ENCODE measurements at regions not wholly inside any gene's neighbourhood (a gene's known extent, or its start where the extent isn't known, plus 50 kb on each side); places are given as distances from the start of the nearest gene placed in this dataset.
"Not testable (repeated sequence)": the region's sequence is repeated elsewhere in the genome, so short reads cannot be mapped to it uniquely, and the experiment has no call there.

DNA sequence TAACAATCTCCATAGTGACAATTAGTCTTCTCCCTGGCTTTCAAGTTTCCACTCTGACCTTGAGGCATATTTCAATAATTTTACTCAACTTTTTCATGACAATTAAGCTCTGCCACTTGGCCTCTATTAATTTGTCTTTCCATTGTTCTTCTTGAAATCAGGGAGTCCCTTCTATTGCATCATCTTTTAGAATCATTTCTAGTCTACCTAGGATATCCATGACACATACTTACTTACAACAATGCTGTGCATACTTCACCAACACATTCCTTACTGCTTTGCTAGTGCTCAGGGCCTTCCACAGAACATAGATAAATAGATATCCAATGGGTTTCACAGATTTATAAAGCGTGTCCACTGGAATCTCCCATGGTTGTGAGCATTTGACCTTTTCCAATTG is 331.5 kb upstream of the LRP1B start:
- no peak for DNase-seq

DNA sequence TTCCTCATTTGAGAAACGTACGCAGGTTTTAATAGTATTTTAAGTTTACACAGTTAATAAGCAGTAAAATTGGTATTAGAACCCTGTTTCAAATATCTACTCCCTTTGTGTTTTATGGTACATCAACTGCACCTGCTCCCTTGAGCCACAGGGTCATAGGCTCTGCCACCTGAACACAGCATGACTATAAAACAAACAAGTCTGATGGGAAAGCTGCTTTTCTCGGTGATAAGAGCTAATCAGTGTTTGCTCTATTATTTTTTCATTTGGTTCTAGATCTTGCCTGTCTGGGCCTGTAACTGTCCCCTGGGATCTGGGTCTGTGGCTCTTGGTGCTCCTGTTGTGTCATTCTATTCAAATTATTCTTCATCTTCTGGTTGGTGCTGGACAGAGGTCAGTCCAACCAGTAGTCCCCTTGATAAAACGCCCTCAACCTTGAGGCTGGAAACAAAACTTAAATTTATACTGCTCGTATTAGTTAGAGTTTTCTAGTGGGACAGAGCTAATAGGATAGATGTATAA is 314.8 kb upstream of the LRP1B start:
- no peak for DNase-seq

- DNase-seq: no peak
These were observed 314.2 kb upstream of the LRP1B start for GRCh38 chr2:142445023-142445422.

DNA sequence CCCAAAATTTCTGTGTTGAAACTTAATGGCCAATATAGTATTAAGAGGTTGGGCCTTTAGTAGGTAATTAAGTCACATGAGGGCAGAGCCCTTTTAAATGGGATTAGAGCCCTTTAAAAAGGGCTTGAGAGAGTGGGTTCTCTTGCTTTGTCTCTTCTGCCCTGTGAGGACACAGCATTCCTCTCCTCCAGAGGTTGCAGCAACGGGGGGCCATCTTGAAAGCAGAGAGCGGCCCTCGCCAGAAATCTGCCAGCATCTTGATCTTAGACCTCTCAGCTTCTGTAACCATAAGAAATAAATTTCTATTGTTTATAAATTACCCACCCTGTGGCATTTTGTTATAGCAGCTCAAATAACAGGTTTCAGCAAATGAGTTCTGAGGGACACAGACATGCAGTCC is 305.0 kb upstream of the LRP1B start:
- no peak for DNase-seq

- no peak for DNase-seq
These were observed 295.2 kb upstream of the LRP1B start for GRCh38 chr2:142426064-142426463.

DNA sequence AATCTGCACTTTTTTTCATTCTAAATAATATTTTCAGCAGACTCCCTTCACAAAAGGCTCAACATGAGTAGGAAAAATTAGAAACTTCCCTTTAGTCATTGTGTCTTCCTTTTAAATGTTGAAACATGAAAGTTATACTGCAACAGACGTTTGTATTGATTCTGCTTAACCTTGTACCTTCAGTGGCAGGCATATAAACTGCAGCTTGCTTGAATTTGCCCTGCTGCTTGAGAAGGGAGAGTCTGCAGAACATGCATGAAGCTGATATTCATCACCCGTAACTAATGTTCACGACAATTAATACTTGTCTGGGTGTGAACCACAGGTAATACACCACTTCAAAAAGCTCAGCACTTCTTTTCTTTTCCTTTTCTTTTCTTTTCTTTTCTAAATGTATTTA is 294.7 kb upstream of the LRP1B start:
- DNase-seq: no peak

DNA sequence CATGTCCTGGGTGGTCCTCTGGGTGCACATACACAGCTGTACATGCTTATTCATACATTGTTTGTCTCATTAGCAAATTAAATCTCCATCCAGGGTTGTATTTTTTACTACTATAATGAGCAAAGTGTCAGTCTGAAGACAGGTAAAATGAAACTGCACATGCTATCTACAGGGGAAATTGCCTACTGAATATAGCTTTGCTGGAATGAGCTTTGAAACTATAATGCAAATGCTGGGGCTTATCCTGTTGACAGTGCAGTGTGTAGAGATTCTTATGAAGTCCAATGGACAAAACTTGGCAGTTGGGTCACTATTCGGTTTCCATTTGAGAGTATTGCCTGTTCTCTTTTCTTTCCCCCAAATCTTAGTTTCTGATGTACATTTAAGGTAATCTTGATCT is 292.8 kb upstream of the LRP1B start:
- no peak for DNase-seq

GRCh38 chr2:142422769-142423168 is 292.0 kb upstream of the LRP1B start:
- DNase-seq: no peak

GRCh38 chr2:142422041-142422440 is 291.2 kb upstream of the LRP1B start:
- DNase-seq: no peak

GRCh38 chr2:142418699-142419098 is 287.9 kb upstream of the LRP1B start:
- DNase-seq: not testable (repeated sequence)

DNA sequence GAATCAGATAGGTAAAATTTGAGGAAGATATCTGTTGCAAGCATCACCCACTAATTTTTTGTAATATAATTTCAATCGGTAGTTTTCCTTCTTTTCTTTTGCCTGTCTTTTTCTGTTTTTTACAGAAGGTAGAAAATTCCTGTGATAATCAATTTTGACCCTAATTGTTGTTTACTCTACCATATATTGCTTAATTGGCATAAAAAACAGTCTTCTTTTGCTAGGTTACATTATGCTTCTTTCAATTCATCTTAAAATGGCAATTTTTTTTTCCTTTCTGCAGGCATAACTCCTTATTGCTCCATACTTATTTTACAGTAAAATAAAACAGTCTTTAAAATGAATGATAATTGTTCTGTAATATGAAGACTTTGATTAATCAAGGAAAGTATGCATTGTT is 286.2 kb upstream of the LRP1B start:
- no peak for DNase-seq

DNA sequence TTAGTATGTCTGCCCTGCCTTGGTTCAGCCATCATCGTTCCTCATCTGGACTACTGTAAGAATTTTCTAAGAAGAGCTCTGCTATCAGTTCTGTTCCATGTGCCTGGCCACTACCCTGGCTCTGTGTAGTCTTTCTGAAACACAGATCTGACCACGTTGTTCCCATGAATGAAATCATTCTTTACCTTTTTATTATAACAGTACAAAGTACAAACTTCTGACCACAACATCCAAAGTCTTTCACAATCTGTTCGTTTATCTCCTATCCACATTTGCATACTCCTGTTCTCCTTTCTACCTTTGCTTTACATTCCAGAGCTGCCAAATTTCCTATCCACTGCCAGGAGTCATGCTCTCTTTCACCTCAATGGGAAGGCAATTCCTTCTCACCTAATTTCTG is 284.6 kb upstream of the LRP1B start:
- no peak for DNase-seq

GRCh38 chr2:142398212-142398611 is 267.4 kb upstream of the LRP1B start:
- no peak for DNase-seq

- DNase-seq: no peak
These were observed 264.5 kb upstream of the LRP1B start for GRCh38 chr2:142395291-142395690.

DNA sequence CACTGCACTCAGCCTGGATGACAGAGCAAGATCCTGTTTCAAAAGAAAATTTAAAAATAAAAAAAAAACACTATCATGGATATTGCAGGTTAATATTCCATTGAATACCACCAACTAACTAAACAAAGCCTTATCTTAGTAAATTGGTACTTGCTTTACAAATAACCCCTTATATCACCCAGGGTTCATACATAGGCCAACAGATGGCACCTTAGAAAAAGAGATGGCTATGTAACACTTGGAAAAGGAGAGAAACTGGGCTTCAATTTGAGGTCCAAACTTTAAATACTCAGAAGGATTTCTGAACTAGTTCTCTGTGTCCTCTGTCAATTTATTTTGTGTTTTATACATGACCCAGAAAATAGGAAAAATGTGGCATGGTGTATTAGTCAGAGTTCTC is 249.6 kb upstream of the LRP1B start:
- no peak for DNase-seq

DNA sequence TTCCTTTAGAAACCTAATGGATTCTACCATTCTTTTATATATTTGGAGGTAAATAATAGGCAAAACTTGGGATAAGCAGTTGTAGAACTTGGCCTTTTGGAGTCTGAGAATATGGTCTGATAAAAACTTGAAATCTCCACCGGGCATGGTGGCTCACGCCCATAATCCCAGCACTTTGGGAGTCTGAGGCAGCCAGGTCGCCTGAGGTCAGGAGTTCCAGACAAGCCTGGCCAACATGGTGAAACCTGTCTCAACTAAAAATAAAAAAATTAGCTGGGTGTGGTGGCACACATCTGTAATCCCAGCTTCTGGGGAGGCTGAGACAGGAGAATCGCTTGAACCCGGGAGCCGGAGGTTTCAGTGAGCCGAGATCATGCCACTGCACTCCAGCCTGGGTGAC is 231.3 kb upstream of the LRP1B start:
- DNase-seq: not testable (repeated sequence)

- DNase-seq: no peak
These were observed 216.9 kb upstream of the LRP1B start for GRCh38 chr2:142347751-142348150.

- no peak for DNase-seq
These were observed 208.4 kb upstream of the LRP1B start for GRCh38 chr2:142339261-142339660.

GRCh38 chr2:142332196-142332595 is 201.4 kb upstream of the LRP1B start:
- DNase-seq: no peak

DNA sequence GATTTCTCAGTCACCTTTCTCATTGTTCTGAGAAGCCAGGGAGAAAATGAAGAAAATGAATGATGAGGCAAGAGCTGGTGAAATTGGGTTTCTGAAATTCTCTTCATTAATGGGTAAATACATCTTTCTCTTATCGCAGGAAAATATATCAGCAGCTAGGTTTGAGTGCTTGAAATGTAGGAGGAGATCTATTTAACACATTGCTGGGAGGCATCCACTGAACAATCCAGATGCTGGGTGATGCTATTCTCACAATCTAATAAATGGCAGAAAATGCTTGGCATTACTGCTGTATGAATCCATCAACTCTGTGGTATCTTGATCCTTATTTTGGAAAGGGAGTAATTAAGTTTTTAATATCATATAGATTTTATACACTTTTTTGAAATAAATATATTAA is 199.6 kb upstream of the LRP1B start:
- DNase-seq: no peak

GRCh38 chr2:142325870-142326269 is 195.1 kb upstream of the LRP1B start:
- no peak for DNase-seq

GRCh38 chr2:142323206-142323605 is 192.4 kb upstream of the LRP1B start:
- DNase-seq: no peak

GRCh38 chr2:142321706-142322280 is 191.0 kb upstream of the LRP1B start:
- no peak for DNase-seq

DNA sequence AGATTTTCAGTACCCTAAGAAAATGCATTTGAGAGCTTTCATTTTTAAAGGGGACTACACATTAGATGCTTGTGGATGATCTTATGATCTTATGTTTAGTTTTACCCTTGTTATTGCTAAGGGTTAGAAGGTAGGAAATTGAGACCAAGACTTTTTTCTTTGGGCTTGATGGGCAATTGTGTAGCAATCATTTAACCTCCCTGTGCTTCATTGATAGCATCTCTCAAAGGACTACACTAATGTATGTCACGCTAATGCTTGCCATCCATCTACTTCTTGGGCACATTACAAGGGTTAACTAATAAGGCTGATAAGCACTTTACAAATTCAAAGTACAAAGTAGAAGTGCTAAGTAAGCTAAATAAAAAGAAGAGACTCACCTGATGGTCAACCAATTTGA is 189.3 kb upstream of the LRP1B start:
- no peak for DNase-seq

GRCh38 chr2:142316049-142316448 is 185.2 kb upstream of the LRP1B start:
- DNase-seq: no peak

DNA sequence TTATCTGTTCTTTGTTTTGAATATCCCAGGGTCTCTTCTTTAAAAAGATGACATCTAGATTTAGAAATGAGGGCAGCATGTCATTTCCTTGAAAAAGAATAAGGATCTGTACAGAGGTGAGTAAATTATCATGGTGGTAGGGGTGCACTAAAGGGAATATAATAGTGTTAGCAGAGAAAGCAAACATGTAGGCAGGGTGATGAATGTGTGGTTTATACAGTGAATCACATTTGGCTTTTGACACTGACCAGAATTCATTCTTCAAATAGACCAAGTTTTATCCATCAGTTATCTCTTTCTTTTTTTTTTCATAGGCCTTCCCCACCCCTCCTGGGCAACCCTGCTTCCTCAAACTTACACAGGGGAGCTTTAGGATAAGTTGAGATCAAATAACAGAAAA is 184.5 kb upstream of the LRP1B start:
- no peak for DNase-seq
